SW 1271 (cell line): ENCODE measurements at regions not wholly inside any gene's neighbourhood (a gene's known extent, or its start where the extent isn't known, plus 50 kb on each side); places are given as distances from the start of the nearest gene placed in this dataset.
A peak's percentile ranks its signal among the peaks of the same experiment; 100 is the strongest.
"Not testable (repeated sequence)": the region's sequence is repeated elsewhere in the genome, so short reads cannot be mapped to it uniquely, and the experiment has no call there.

Source experiments
- DNase-seq, 2 experiments: peaks; one replicate each; lab custom pipeline; 2025; lab: John Stamatoyannopoulos, UW

GRCh38 chr6:139713900-139714506 is 339.6 kb upstream of the CITED2 start:
- peak in 1 of 2 experiments; percentile 16 for DNase-seq

DNA sequence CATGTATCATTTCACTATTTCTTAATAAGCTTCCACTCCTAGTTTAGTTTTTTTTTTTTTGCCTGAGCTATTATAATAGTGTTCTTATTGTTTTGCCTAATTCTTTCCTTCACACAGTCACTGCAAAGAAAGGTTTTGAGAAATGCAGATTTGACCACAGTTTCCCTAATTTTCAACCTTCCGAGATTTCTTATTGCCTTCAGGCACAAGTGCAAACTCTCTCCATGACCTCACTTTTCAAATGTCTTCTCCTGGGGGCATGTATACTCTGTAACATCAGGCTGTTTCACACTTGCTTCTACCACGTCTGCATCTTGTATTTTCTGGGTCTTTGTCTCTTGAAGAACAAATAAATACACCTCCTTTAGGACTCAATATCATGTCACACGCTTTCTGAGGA is 339.0 kb upstream of the CITED2 start:
- DNase-seq: no peak

- DNase-seq: no peak
Observed at GRCh38 chr6:139712830-139713229, 338.4 kb upstream of the CITED2 start.

GRCh38 chr6:139711804-139712585 is 337.5 kb upstream of the CITED2 start:
- peak in 1 of 2 experiments; percentile 64 for DNase-seq

DNA sequence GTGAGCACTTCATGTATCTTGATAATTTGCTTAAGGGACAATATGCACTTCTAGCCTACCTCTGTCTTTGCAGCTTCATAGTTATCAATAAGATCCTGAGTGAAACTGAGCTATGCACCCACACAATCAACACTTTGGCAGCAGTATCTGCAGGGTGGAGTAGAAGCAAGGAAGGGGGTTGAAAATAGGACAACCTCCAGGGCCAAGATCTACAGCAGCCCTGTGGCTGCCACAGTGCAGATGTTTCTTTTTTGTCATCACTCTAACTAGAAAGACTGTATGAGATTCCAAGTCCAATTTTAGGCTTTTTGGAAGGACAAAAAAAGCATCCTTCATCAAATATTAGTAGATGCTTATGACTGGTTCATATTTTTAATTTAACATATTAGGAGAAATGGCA is 336.1 kb upstream of the CITED2 start:
- no peak for DNase-seq

GRCh38 chr6:139708337-139709199 is 334.1 kb upstream of the CITED2 start:
- DNase-seq: peak; percentile 67 to 88

DNA sequence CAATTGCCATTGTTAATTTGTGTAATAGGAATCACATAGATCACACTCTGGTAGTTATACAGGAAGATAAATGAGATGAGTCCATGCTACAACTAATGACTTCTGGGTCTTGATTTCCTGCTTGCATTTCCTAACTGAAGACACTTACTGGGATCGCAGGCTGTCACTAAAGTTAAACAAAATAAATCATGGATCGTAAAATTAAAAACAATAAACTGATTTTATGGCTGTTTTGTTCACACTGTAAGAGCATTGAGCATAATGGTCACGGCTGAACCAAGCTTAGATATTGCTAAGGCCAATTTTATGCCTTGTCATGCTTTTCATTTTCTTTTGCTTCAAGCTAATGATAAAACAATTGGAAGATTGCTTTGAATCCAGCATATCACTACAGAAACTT is 332.5 kb upstream of the CITED2 start:
- DNase-seq: no peak

DNA sequence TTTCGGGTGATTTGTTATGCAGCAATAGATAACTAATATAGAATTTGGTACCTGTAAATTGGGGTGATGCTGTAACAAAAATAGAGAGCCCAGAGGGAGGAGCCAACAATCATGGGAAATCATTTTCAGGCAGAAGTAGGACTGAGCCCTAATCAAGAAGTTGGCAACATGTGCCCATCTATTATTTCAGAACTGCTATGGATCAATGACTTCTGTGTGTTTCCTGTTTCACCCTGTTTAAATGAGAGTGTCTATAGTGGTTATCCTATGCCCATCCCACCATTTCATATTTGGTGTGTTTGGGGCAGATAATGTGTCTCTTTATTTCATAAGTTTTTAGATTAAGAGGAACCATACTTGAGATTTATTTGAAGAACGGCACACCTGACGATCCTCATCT is 330.8 kb upstream of the CITED2 start:
- DNase-seq: no peak

DNA sequence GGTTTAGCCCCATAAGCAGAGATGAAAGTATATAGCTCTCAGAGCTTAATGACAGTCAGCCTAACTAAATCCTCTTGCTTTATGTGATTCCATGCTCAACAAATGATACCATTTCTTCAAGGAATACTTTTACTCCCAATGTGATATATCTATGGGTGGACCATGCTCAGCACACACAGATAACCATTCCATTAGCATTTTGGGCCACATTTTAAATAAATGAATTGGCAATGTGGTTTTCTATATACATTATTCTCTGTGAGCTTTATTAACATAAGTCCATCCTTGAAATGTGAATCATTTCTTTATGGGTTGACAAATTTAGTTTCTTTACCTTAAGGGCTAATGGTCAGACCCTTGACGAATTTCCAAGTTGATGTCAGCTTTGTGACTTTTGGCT is 329.3 kb upstream of the CITED2 start:
- DNase-seq: no peak

DNA sequence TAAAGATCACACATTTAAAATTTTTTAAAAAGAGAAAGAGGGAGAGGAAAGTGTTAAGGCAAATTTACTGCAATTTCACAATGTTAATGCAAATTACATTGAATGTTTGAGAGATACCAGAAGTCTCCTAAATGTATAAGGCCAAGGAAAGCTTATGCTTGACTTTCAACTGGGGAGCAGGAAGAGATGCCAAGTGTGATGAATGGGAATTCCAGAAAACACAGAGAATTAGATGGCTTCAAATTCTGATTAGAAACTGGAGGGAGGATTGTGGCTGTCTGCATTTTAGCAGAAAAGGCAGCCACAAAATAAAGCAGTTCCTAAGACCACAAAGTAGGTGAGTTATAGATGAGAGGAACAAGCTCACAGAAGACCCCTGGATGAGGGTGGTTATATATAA is 328.3 kb upstream of the CITED2 start:
- DNase-seq: no peak

DNA sequence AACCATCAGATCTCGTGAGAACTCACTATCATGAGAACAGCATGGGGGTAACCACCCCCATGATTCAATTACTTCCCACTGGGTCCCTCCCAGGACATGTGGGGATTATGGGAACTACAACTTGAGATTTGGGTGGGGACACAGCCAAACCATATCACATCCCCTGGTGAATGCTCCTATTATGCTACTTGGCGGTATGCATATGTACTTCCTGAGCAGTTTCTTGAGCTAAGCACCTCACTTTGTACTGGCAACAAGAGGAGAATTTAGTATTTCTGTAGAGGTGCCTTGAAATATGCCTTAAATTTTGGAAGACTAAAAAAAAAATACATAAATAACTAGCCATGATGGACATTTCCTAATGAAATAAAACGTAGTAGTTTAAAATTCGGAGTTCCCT is 327.2 kb upstream of the CITED2 start:
- DNase-seq: no peak

DNA sequence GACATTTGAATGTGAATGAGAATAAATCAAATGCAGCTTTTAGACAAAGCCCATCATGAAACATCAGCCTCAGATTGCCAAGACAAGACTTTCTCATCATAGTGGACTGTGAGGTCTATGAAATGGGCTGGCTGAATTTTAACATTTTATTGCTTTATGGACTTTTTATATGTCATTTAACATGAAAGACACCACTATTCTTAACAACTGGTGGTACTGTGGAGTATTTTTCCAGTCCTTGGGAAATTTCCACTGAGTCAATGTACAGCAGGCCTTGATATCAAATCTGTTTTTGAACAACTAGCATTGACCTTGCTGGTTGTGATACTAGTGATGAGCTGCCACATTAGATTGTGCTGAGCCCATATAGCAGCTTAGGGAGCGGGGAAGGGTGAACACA is 326.6 kb upstream of the CITED2 start:
- no peak for DNase-seq

DNA sequence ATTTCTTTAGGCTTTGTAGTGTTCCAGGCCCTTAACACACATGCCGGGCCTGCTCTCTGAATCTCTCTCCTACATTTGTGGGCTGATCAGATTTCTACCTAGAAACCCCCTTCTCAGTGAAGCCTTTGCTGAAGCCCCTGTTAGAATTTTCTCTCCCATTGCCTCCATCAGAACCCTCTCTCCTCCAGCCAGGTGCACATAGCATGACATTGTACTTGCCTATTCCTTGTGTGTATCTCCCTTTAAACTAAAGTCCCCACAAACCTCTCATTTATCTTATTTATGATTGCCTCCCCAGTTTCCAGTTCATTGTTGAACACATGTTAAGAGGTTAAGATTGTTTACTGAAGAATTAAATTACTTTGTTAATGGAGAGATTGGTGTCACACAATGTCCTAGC is 325.5 kb upstream of the CITED2 start:
- DNase-seq: no peak

DNA sequence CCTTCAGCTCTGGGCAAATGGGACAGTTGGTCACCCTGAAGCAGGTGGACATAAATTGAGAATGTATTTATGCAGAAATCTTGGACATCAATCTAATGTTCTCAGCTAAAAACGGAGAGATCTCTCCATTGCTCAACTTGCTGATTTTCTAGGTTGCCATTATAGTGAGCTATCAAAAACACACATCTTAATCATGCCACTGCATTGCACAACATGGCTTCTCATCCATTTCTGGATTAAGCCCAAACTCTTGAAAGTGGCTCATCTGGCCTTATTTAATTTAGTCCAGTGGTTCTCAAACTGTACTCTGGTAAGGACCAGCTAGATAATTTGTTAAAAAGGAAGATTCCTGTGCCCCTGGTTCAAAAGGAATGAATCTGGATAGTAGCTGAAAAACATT is 324.9 kb upstream of the CITED2 start:
- no peak for DNase-seq

DNA sequence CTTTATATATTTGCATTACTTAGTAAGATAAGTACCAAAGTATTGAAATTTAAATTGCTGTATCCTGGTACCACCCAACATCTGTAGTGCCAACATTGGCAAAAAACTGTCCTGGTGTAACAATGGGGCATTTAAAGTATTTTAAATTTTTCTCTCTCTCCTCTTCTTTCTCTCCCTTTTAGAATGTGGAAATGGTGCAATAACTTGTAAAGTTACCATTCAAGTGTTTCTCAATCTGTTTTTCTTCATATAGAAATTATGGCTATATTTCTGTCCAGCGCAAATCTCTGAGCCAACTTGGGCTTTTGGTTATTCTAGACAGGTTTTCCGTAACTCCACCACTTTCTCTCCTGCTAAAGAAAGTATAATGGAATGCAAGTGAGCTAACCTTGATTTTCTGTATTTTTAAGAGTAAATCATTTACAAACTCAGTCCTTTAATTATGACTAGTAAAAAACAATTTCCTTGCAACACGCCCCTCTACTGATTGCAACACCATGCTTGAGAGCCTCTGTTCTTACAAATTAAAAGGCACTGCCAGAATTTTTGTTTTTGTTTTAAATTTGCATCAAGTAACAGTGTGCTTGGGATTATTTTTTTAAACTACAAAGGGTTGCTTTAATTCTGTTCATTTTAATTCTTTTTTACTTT is 324.2 kb upstream of the CITED2 start:
- no peak for DNase-seq

DNA sequence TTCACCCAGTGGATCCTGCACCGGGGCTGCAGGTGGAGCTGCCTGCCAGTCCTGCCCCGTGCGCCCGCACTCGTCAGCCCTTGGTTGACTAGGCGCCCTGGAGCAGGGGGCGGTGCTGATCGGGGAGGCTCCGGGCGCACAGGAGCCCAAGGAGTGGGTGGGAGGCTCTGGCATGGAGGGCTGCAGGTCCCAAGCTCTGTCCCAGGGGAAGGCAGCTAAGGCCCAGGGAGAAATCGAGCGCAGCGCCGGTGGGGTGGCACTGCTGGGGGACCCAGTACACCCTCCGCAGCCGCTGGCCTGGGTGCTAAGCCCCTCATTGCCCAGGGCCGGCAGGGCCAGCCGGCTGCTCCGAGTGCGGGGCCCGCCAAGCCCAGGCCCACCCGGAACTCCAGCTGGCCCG is 323.4 kb upstream of the CITED2 start:
- not testable (repeated sequence) for DNase-seq

DNA sequence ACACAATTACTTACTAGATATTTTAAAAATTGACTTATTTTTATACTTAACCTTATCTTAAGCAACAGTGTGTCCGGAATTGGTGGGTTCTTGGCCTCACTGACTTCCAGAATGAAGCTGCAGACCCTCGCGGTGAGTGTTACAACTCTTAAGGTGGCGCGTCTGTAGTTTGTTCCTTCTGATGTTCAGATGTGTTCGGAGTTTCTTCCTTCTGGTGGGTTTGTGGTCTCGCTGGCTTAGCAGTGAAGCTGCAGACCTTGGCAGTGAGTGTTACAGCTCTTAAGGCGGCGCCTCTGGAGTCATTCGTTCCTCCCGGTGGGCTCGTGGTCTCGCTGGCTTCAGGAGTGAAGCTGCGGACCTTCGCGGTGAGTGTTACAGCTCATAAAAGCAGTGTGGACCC is 322.5 kb upstream of the CITED2 start:
- not testable (repeated sequence) for DNase-seq

DNA sequence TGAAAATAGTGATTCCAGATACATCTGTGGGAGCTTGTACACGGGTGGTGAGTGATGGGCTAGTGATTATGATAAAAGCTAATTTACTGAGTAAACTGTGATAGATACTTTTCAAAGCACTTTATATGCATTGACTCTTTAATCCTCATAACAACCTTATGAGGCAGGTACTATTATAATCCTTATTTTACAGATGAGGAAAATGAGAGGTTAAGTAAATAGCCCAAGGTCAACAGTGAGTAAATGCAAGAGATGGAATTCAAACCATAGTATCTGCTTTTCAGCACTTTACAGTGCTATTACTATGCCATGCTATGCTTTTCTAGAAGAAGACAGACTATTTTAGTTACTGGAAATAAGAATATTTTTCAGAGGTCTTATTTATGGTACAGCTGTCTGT is 320.9 kb upstream of the CITED2 start:
- DNase-seq: no peak

GRCh38 chr6:139693735-139694134 is 319.3 kb upstream of the CITED2 start:
- no peak for DNase-seq

DNA sequence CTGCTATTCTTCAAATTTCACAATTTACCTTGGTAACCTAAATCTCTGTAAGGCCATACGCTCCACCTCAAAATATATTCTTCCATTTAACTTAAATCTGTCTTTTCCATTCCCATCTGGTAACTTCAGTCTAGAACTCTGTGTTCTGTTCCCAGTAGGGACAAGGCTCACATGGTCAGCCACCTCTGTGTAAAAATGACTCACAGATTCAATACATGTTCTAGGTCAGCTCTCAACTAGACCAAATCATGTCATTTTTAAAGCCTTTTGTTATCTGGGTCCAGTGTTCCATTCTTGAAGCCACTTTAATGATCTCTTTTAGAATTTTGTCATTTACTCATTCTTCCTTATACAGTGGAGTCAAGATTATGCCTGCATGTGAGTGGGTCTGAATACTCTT is 315.6 kb upstream of the CITED2 start:
- DNase-seq: no peak

- DNase-seq: no peak
Observed at GRCh38 chr6:139687055-139687454, 312.6 kb upstream of the CITED2 start.

DNA sequence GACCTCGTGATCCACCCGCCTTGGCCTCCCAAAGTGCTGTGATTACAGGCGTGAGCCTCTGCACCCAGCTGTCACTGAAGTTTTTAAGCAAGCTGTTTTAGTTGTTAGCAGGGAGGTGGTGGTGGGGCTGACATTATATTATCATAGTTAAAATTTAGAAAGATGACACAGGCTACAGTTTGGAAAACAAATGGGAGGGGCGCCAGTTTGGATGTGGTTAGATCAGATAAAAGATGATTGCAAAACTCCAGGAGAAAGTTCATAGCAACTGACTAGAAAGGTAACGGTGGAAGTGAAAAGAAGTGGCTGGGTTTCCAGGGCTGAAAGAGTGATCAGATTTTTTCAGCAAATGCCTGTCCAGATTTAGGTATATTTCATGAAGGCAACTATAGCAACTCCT is 311.9 kb upstream of the CITED2 start:
- no peak for DNase-seq
